ENCODE measurements at regions not wholly inside any gene's neighbourhood (a gene's known extent, or its start where the extent isn't known, plus 50 kb on each side); places are given as distances from the start of the nearest gene placed in this dataset.
"Not testable (repeated sequence)": the region's sequence is repeated elsewhere in the genome, so short reads cannot be mapped to it uniquely, and the experiment has no call there.

DNA sequence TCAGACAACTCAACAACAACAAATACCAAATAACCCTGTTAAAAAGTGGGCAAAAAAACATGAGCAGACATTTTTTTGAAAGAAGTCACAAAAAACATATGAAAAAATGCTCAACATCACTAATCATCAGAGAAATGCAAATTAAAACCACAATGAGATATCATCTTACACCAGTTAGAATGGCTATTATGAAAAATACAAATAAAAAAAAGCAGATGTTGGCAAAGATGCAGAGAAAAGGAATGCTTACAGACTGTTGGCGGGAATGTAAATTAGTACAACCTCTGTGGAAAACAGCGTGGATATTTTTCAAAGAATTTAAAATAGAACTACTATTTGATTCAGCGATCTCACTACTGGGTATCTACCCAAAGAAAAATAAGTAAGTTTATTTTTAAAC lies 114.0 kb downstream of the SLC38A4 start:
- no peak for DNase-seq

- no peak for DNase-seq
Measured at GRCh38 chr12:46710125-46710743, 115.6 kb downstream of the SLC38A4 start.

DNA sequence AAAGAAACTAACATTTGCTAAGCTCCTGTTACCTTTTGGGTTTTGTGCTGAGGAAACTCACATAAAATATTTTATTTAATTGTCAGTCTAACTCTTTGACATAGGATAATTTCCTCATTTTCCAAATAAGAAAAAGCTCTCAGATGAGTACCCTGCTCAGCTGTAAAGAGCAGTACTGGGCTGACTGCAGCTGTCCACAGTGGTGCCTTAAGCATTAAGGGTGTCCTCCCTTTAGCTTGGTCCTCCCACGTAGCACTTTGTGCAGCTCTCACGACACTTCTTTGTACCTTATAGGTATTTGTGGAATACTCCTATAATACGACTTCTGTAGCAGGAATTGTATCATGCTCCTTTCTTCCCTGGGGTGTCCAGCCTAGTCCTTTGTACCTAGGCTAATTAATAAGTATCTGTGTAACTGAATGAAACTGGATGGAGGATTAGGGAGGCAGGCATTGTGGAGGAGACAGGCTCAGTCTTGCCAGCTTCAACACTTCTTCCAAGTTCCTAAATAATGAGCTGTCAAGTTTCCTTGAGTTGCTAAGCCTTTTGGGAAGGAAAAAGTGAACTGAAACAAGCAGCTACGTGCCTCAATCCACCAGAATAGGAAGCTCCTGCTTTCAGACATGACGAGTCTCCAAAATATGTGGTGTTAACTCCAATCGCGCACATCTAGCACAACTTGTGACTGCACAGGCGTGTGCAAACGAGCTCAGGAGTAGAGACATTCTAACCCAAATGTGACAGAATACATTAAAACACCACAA lies 123.0 kb downstream of the SLC38A4 start:
- DNase-seq: no peak

DNA sequence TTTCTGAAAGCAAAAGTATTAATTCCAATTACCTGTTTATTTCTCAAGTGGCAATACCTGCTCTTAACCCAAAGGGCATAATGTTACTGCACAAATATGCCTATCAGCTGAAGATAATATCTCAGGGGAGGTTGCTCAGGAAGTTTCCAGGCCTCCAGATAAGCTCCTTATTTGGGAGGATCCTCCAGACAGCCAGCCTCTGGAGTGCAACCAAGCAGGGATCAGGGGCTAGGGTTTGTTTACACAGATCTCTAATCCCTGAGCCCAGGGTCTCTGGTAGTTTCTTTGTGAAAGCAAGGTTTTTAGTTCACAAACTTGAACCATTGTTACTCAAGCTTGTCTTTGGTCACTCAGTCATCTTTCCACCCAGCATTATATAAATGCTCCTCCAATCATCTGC lies 124.4 kb downstream of the SLC38A4 start:
- DNase-seq: no peak

DNA sequence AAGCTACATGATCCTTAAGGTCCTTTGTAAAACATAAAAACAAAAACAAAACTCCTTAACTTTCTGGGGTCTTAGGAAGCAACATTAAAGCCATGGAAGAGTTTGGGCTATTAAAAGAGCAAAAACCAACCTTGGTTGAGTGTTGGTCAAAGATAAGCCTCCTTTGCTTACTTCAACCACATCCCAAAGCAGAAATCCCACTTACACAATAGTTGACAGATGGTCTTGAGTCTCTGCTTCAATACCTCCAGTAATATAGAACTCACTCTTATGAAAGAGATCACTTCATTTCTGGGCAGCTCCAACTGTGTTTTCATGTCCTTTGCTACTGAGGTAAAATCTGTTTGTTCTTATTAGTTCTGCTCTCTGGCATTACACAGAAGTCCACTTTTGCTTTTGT lies 125.8 kb downstream of the SLC38A4 start:
- DNase-seq: no peak

DNA sequence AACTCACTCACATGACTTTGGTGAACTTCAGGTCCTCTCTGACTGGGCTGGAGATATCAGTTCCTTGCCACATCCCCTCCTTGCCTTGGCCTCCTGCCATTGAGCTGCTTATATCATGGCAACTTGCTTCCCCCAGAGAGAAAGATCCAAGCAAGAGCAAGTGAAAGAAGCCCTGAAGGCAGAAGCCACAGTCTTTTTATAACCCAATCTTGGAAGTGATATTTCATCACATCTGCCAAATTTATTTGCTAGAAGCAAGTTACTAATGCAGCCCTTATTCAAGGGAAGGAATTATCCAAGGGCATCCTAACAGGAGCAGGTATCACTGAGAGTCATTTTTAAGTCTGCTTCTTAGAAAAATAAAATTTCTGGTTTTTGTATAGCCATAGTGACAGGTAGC lies 127.8 kb downstream of the SLC38A4 start:
- no peak for DNase-seq

DNA sequence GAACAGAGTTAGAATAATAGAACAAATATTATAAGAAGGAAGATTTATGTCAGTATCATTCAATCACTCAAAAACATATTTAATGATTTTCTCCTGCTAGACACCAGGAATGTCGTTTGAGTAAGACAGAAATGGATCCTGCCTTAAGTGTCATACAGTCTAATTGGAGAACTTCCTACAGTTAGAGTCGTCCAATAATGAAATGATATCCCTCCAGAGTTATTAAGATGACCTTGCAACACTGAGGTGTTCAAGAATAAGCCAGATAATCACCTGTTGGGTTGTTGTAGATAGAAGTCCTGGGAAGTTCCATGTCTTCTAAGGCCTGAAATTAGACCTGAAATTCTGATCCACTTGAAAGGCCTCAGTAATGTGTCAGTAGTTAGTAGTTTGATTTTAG lies 132.3 kb downstream of the SLC38A4 start:
- no peak for DNase-seq

GRCh38 chr12:46693034-46693433 lies 132.8 kb downstream of the SLC38A4 start:
- no peak for DNase-seq

DNA sequence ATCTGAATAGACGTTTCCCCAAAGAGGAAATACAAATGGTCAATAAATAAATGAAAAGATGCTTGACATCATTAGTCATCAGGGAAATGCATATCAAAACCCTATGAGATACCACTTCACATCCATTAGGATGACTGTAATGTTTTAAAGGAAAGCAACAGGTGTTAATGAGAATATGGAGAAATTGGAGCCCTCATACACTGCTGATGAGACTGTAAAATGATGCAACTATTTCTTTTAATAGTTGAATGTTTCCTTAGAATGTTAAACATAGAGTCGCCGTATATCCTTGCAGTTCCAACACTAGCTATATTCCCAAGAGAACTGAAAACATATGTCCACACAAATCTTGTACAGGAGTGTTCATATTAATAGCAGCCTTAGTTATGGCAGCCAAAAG lies 133.2 kb downstream of the SLC38A4 start:
- DNase-seq: no peak

- no peak for DNase-seq
Measured at GRCh38 chr12:46686267-46686942, 139.4 kb downstream of the SLC38A4 start.

GRCh38 chr12:46684243-46684642 lies 141.6 kb downstream of the SLC38A4 start:
- not testable (repeated sequence) for DNase-seq

GRCh38 chr12:46682148-46682547 lies 143.6 kb downstream of the SLC38A4 start:
- no peak for DNase-seq

- no peak for DNase-seq
Measured at GRCh38 chr12:46680506-46680905, 145.3 kb downstream of the SLC38A4 start.

DNA sequence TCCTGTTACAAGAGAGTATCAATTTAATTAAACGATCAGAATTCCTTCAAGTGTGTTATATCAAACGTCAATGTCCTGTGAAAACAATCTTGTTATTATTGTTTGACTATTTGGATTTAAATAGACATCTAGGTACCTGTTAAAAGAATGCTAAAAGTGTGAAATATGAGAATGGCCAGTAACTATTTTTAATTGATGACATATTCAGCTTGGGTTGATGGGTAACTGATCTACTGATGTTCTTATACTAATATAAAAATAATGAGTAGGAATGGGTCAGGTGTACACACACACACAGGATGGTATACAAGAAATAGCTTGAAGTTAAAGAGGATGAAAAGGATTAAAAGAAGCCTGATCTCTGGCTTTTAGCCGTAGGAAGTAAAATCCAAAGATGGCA lies 146.0 kb downstream of the SLC38A4 start:
- no peak for DNase-seq

- DNase-seq: no peak
Measured at GRCh38 chr12:46678426-46678825, 147.4 kb downstream of the SLC38A4 start.

DNA sequence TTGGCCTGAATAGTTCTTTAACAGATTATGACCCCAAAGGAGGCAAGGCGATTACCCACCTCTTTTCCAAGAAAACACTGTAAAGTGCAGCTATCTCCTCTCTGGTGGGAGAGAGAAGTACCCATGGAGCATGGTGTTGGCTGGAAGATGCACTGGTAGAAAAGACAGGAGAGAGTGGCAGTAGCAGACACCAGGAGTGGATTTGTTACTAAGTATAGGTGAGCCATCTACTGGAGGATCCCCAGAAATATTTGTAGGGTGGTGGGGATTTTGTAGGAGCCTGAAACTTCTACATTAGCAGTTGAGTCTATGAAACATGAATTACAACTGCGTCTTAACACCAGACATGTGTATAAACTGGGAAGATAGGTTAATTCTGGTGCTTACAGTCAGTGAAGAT lies 148.0 kb downstream of the SLC38A4 start:
- no peak for DNase-seq

- no peak for DNase-seq
Measured at GRCh38 chr12:46676797-46677520, 148.8 kb downstream of the SLC38A4 start.

- DNase-seq: no peak
Measured at GRCh38 chr12:46676396-46676795, 149.4 kb downstream of the SLC38A4 start.

GRCh38 chr12:46675736-46676135 lies 150.1 kb downstream of the SLC38A4 start:
- DNase-seq: no peak

DNA sequence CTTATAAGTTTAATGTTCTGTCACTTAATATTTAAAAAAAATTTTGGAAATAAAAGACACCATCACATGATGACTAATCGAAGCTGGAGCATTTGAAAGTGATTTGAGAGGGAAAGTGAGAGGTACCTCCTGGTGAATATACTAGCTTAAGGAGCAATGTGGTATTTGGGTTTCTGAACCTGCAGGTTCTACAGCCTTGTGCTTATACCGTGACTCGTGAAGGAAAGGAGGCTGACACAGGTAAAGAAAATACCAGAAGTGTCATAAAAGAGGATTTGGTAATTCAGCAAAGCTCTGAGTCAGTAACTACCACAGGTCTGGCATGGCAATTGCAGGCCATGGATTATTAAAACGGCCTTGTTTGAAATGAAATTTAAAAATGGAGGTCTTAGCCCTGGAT lies 151.0 kb downstream of the SLC38A4 start:
- DNase-seq: no peak

- no peak for DNase-seq
Measured at GRCh38 chr12:46674129-46674528, 151.7 kb downstream of the SLC38A4 start.

GRCh38 chr12:46671102-46671501 lies 154.7 kb downstream of the SLC38A4 start:
- no peak for DNase-seq

DNA sequence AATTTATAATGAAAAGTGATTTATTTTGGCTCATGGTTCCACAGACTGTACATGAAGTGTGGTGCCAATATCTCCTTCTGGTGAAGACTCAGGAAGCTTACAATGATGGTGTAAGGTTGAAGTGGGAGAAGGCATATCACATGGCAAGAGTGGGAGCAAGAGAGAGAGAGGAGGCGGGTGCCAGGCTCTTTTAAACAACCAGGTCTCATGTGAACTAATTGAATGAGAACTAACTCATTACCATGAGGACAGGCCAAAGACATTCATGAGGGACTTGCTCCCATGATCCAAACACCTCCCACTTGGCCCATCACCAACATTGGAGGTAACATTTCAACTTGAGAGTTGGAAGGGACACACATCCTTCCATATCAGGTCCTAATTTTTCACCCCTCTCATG lies 155.2 kb downstream of the SLC38A4 start:
- DNase-seq: no peak

- DNase-seq: no peak
Measured at GRCh38 chr12:46669720-46670119, 156.1 kb downstream of the SLC38A4 start.

All from activated CD4-positive, alpha-beta T cell treated with anti-CD3 and anti-CD28 coated beads, Interleukin-2, amount 50 U/mL, for 4 hours (primary cell).